Thyroid gland (tissue), 4 donors: ENCODE measurements at regions not wholly inside any gene's neighbourhood (a gene's known extent, or its start where the extent isn't known, plus 50 kb on each side); places are given as distances from the start of the nearest gene placed in this dataset.
"Not testable (repeated sequence)": the region's sequence is repeated elsewhere in the genome, so short reads cannot be mapped to it uniquely, and the experiment has no call there.

ENCODE experiments used
- CTCF ChIP-seq, 6 experiments: fragments of 200-600 bp in 3 of 6; fragments of 450-650 bp in 3 of 6; sonication (generic) in 3 of 6; IDR thresholded peaks; one replicate each; pipeline ENCODE4 v1.5.1; 2016 to 2019; ENCODE audit warnings: antibody characterized with exemption in 6 of 6, mild to moderate bottlenecking in 2 of 6, inconsistent platforms in 1 of 6, moderate library complexity in 1 of 6
- POLR2A ChIP-seq, 2 donors: fragments of 450-650 bp; IDR thresholded peaks; one replicate each; pipeline ENCODE4 v1.6.1; 2017; ENCODE audit warnings: antibody characterized with exemption in 2 of 2, mild to moderate bottlenecking in 2 of 2, moderate library complexity in 1 of 2

GRCh38 chr10:20652424-20652823, 244.7 kb downstream of the NEBL start:
- TF ChIP-seq POLR2A, CTCF (IDR thresholded peaks at IDR 0.05): not testable (repeated sequence)
